IMR-90 (cell line): ENCODE measurements at regions not wholly inside any gene's neighbourhood (a gene's known extent, or its start where the extent isn't known, plus 50 kb on each side); places are given as distances from the start of the nearest gene placed in this dataset.

Experiments
- ATAC-seq: fragments of 200-7000 bp; cut with Tn5 transposase; 2 replicates; pipeline ENCODE4 v1.9.1; 2020; ENCODE audit warnings: low read depth, mild to moderate bottlenecking, moderate library complexity
- BruUV-seq: library from RNA; stranded (reverse); fragments of 400-500 nt; replicated peaks from 2 replicates; lab custom pipeline; 2021; lab: Mats Ljungman, UMichigan
- CTCF ChIA-PET: fragments of 300-600 bp; formaldehyde crosslinking; extraction: SDS; loops from one replicate; lab custom pipeline; 2021; ENCODE audit warnings: antibody characterized with exemption; lab: Yijun Ruan, JAX
- POLR2A ChIA-PET: fragments of 300-600 bp; sonication (Branson Sonifier 250); formaldehyde crosslinking; loops from one replicate; lab custom pipeline; 2022; ENCODE audit warnings: antibody characterized with exemption; ENCODE audit not compliant: unreplicated experiment; lab: Charles Lee
- DNase-seq: peaks from one replicate; pipeline ENCODE4 v3.0.0; 2013
- H2AFZ ChIP-seq: replicated peaks from 2 replicates; pipeline ENCODE3; 2013; ENCODE audit warnings: low read length, mild to moderate bottlenecking; ENCODE audit not compliant: poor library complexity
- H2AK5ac ChIP-seq: 2 replicates; pipeline ENCODE4 v1.6.1; 2013; ENCODE audit warnings: low read depth, low read length, inconsistent platforms
- H2AK9ac ChIP-seq: replicated peaks from 2 replicates; pipeline ENCODE3; 2013; ENCODE audit warnings: mild to moderate bottlenecking, low read depth, low read length, moderate library complexity; ENCODE audit not compliant: poor library complexity
- H2BK120ac ChIP-seq: 2 replicates; pipeline ENCODE4 v1.6.1; 2013; ENCODE audit warnings: low read depth, low read length, inconsistent platforms
- H2BK15ac ChIP-seq: 3 replicates; pipeline ENCODE4 v1.6.1; 2013; ENCODE audit warnings: low read depth, low read length, inconsistent platforms
- H2BK20ac ChIP-seq: 2 replicates; pipeline ENCODE4 v1.6.1; 2013; ENCODE audit warnings: low read depth, mild to moderate bottlenecking, inconsistent platforms, low read length, moderate library complexity
- H2BK5ac ChIP-seq: 2 replicates; pipeline ENCODE4 v1.6.1; 2013; ENCODE audit warnings: mild to moderate bottlenecking, low read depth, low read length, inconsistent platforms; ENCODE audit not compliant: poor library complexity, severe bottlenecking
- H3K14ac ChIP-seq: replicated peaks from 2 replicates; pipeline ENCODE4 v1.6.1; 2013; ENCODE audit warnings: low read depth, low read length, inconsistent platforms
- H3K18ac ChIP-seq: 2 replicates; pipeline ENCODE4 v1.6.1; 2013; ENCODE audit warnings: low read depth, low read length, control low read depth
- H3K23ac ChIP-seq: 2 replicates; pipeline ENCODE4 v1.6.1; 2013; ENCODE audit warnings: low read depth, low read length, inconsistent platforms
- H3K27ac ChIP-seq: 2 replicates; pipeline ENCODE4 v1.5.1; 2013; ENCODE audit warnings: mild to moderate bottlenecking, control low read depth, low read length; ENCODE audit not compliant: insufficient read depth
- H3K27me3 ChIP-seq: 2 replicates; pipeline ENCODE4 v1.6.1; 2013; ENCODE audit warnings: low read length; ENCODE audit not compliant: control insufficient read depth, insufficient read depth
- H3K36me3 ChIP-seq: 2 replicates; pipeline ENCODE4 v1.6.1; 2013; ENCODE audit warnings: low read length, mixed read lengths; ENCODE audit not compliant: control insufficient read depth, insufficient read depth
- H3K4ac ChIP-seq: 2 replicates; pipeline ENCODE4 v1.6.1; 2013; ENCODE audit warnings: low read depth, low read length, inconsistent platforms
- H3K4me1 ChIP-seq: 2 replicates; pipeline ENCODE4 v1.6.1; 2013; ENCODE audit warnings: low read length, mixed read lengths; ENCODE audit not compliant: control insufficient read depth, insufficient read depth
- H3K4me2 ChIP-seq: 2 replicates; pipeline ENCODE4 v1.6.1; 2013; ENCODE audit warnings: low read depth, mild to moderate bottlenecking, control low read depth, low read length, moderate library complexity
- H3K4me3 ChIP-seq: 2 replicates; pipeline ENCODE4 v1.5.1; 2013; ENCODE audit warnings: low read depth, mild to moderate bottlenecking, control low read depth, low read length, moderate library complexity; ENCODE audit not compliant: insufficient read depth
- H3K56ac ChIP-seq: 2 replicates; pipeline ENCODE4 v1.6.1; 2013; ENCODE audit warnings: low read length, inconsistent platforms; ENCODE audit not compliant: insufficient read depth; ENCODE audit errors: extremely low read depth
- H3K79me1 ChIP-seq, 2 experiments: 2 replicates each; pipeline ENCODE4 v1.6.1; 2013; ENCODE audit warnings: low read length in 2 of 2, inconsistent platforms in 1 of 2, low read depth in 1 of 2
- H3K9ac ChIP-seq: 2 replicates; pipeline ENCODE4 v1.6.1; 2013; ENCODE audit warnings: low read depth, low read length, control low read depth
- H3K9me1 ChIP-seq: 2 replicates; pipeline ENCODE4 v1.6.1; 2013; ENCODE audit warnings: low read length, inconsistent platforms; ENCODE audit not compliant: insufficient read depth
- H3K9me3 ChIP-seq: 2 replicates; pipeline ENCODE4 v1.6.1; 2013; ENCODE audit warnings: low read length; ENCODE audit not compliant: control insufficient read depth, insufficient read depth
- H4K20me1 ChIP-seq: 2 replicates; pipeline ENCODE4 v1.6.1; 2013; ENCODE audit warnings: low read length, inconsistent platforms; ENCODE audit not compliant: insufficient read depth
- H4K5ac ChIP-seq: 2 replicates; pipeline ENCODE4 v1.6.1; 2013; ENCODE audit warnings: mild to moderate bottlenecking, low read depth, low read length, control low read depth
- H4K8ac ChIP-seq, 2 experiments: 2 replicates each; pipeline ENCODE4 v1.6.1; 2013; ENCODE audit warnings: low read depth in 2 of 2, low read length in 2 of 2, control low read depth in 1 of 2, inconsistent platforms in 1 of 2
- H4K91ac ChIP-seq: 2 replicates; pipeline ENCODE4 v1.6.1; 2013; ENCODE audit warnings: low read depth, low read length, inconsistent platforms; ENCODE audit not compliant: insufficient read depth
- BHLHE40 ChIP-seq: fragments of 150-350 bp; IDR thresholded peaks from 2 replicates; pipeline ENCODE4 v1.6.1; 2016; ENCODE audit warnings: mild to moderate bottlenecking, low read depth, low read length
- CEBPB ChIP-seq: IDR thresholded peaks from 2 replicates; pipeline ENCODE4 v1.6.1; 2012; ENCODE audit warnings: low read depth, low read length, improper control_type of control experiment
- MAFK ChIP-seq: IDR thresholded peaks from 2 replicates; pipeline ENCODE4 v1.6.1; 2012; ENCODE audit warnings: low read depth, low read length, improper control_type of control experiment
- MAZ ChIP-seq: IDR thresholded peaks from 2 replicates; pipeline ENCODE4 v1.6.1; 2012; ENCODE audit warnings: low read depth, mild to moderate bottlenecking, low read length, improper control_type of control experiment, moderate library complexity, borderline replicate concordance
- NFE2L2 ChIP-seq: fragments of 150-350 bp; IDR thresholded peaks from 2 replicates; pipeline ENCODE4 v1.6.1; 2016; ENCODE audit warnings: low read depth, mild to moderate bottlenecking, low read length
- RCOR1 ChIP-seq: IDR thresholded peaks from 2 replicates; pipeline ENCODE4 v1.6.1; 2012; ENCODE audit warnings: mild to moderate bottlenecking, low read length, improper control_type of control experiment; ENCODE audit not compliant: insufficient replicate concordance
- RFX5 ChIP-seq: IDR thresholded peaks from 2 replicates; pipeline ENCODE4 v1.8.0; 2012; ENCODE audit warnings: low read depth, mild to moderate bottlenecking, low read length, moderate library complexity
- SMC3 ChIP-seq: fragments of 150-350 bp; IDR thresholded peaks from 2 replicates; pipeline ENCODE4 v1.6.1; 2016; ENCODE audit warnings: low read depth, mild to moderate bottlenecking, antibody characterized with exemption, low read length, moderate library complexity
- WGBS, 2 experiments: methylation state at CpG; one replicate each; pipeline versions ENCODE4 v1.1.5 to v1.1.7; 2013; ENCODE audit warnings: missing lambda C conversion rate in 2 of 2; ENCODE audit not compliant: insufficient read length in 1 of 2; ENCODE audit errors: extremely low coverage in 2 of 2; 5-methylcytosine and 5-hydroxymethylcytosine counted together
- dilution Hi-C: fragments of 300-500 bp; cut with HindIII; formaldehyde crosslinking; loops from one replicate; pipeline ENCODE4 v1.14.3; 2018; ENCODE audit warnings: low sequenced_read_pairs; ENCODE audit not compliant: unreplicated experiment
- in situ Hi-C: fragments of 300-500 bp; cut with MboI; formaldehyde crosslinking; loops from 3 replicates; pipeline ENCODE4 v1.14.3; 2019; ENCODE audit warnings: low sequenced_read_pairs, inconsistent platforms, mixed read lengths
- intact Hi-C: fragments of 100-400 bp; cut with micrococcal nuclease; formaldehyde crosslinking; loops from 2 replicates; pipeline ENCODE4 v1.10.0; 2022

DNA sequence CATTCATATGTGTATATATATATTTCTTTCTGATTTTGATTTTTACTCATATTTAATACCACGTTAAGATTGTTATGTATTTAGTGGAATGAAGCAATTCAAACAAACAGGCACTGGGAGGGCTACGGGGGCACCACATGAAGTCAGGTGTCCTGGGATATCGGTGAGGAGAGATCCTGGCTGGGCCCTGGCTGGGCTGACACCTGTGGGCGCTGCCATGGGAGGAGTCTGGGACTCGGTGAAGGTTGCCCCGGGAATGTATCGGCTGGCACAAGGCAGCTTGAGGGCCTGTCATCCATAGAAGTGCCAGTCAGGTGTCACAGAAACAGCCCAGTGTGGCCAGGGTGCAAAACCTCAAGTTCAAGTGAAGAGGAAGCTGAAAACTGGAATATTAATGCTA is 766.9 kb upstream of the ARPP21 start:
- ATAC-seq (no peak), DNase-seq (no peak)
- Histone ChIP-seq H3K23ac (no peak overlapping the region), H4K91ac (no peak overlapping the region), H3K18ac (no peak overlapping the region), H4K20me1 (no peaks in the 10 kb centered on the region), H3K9me3 (peaks cover 15% of the 10 kb centered on the region), H3K4me3 (no peak overlapping the region), H3K79me1 (no peaks in the 10 kb centered on the region), H3K4me1 (no peaks in the 10 kb centered on the region), H2BK5ac (no peak overlapping the region), H3K27ac (no peak overlapping the region), H3K27me3 (no peaks in the 10 kb centered on the region), H3K9me1 (no peaks in the 10 kb centered on the region), H2AK5ac (no peak overlapping the region), H2AK9ac (no peak overlapping the region), H2BK120ac (no peak overlapping the region), H4K8ac (no peak overlapping the region), H3K14ac (no peak overlapping the region), H2BK15ac (no peak overlapping the region), H3K4me2 (no peak overlapping the region), H3K56ac (no peak overlapping the region), H3K9ac (no peak overlapping the region), H2AFZ (no peak overlapping the region), H3K4ac (no peak overlapping the region), H2BK20ac (no peak overlapping the region), H3K36me3 (no peaks in the 10 kb centered on the region), H4K5ac (no peak overlapping the region)
- no TSS peak for BruUV-seq
- no peak for TF ChIP-seq BHLHE40
- no peak for TF ChIP-seq RCOR1
- no peak for TF ChIP-seq CEBPB
- TF ChIP-seq SMC3 = no peak
- TF ChIP-seq MAZ = no peak
- no peak for TF ChIP-seq MAFK
- no peak for TF ChIP-seq NFE2L2
- TF ChIP-seq RFX5 = no peak
- dilution Hi-C loops (no loop called here), intact Hi-C loops (no loop called here), in situ Hi-C loops (no loop called here)
- POLR2A ChIA-PET = no interaction called here
- 71% methylated on average over 4 of the region's 7 CpGs; no CpG with 5 or more reads in 1 of the 2 experiments for WGBS, 2 experiments
- CTCF ChIA-PET = no interaction called here
